K562 (cell line): ENCODE measurements at regions not wholly inside any gene's neighbourhood (a gene's known extent, or its start where the extent isn't known, plus 50 kb on each side); places are given as distances from the start of the nearest gene placed in this dataset.

ENCODE experiments used
- ATAC-seq: fragments of 200-7000 bp; cut with Tn5 transposase; 3 replicates; pipeline ENCODE4 v1.9.1; 2020; ENCODE audit warnings: moderate library complexity
- BruUV-seq: library from RNA; stranded (reverse); fragments of 400-500 nt; replicated peaks from 2 replicates; lab custom pipeline; 2021; lab: Mats Ljungman, UMichigan
- CTCF ChIA-PET: fragments of 300-600 bp; formaldehyde crosslinking; extraction: SDS; loops from one replicate; lab custom pipeline; 2021; ENCODE audit warnings: low intra/inter-chr PET ratio; lab: Yijun Ruan, JAX
- POLR2A ChIA-PET: fragments of 300-600, 350-650 bp; sonication (Branson Sonifier 250); formaldehyde crosslinking; extraction: SDS; loops from one replicate; lab custom pipeline; 2021; ENCODE audit warnings: antibody characterized with exemption, inconsistent platforms; lab: Yijun Ruan, JAX
- DNase-seq, 4 experiments: peaks; one replicate each; pipeline versions ENCODE4 v3.0.0 to v3.0.0-alpha.2; 2011 to 2018; ENCODE audit warnings: low spot score in 3 of 4, mixed read lengths in 3 of 4; ENCODE audit errors: extremely low read depth in 1 of 4
- FAIRE-seq: peaks from 2 replicates; lab custom pipeline; 2011; peaks lifted over from hg19 to GRCh38; lab: Jason Lieb, UNC
- H2AFZ ChIP-seq: 2 replicates; pipeline ENCODE4 v1.6.0; 2011; ENCODE audit warnings: low read depth, low read length, control low read depth, inconsistent platforms
- H3K27ac ChIP-seq: fragments of 200-600 bp; 3 replicates; pipeline ENCODE4 v1.8.0; 2011; ENCODE audit warnings: low read depth, mild to moderate bottlenecking, control low read depth, inconsistent platforms, low read length, moderate library complexity, mixed read lengths; ENCODE audit errors: extremely low read depth
- H3K27me3 ChIP-seq, 2 experiments: fragments of 300-600 bp in 1 of 2; 2 replicates in 1 of 2; 3 replicates in 1 of 2; pipeline versions ENCODE4 v1.6.0 to v1.8.0; 2011; ENCODE audit warnings: inconsistent platforms in 2 of 2, low read length in 2 of 2, mild to moderate bottlenecking in 1 of 2, mixed read lengths in 1 of 2, moderate library complexity in 1 of 2; ENCODE audit not compliant: control insufficient read depth in 2 of 2, insufficient read depth in 2 of 2
- H3K36me3 ChIP-seq: fragments of 300-600 bp; 3 replicates; pipeline ENCODE4 v1.8.0; 2011; ENCODE audit warnings: mild to moderate bottlenecking, low read length, inconsistent platforms; ENCODE audit not compliant: control insufficient read depth, insufficient read depth
- H3K4me1 ChIP-seq, 2 experiments: fragments of 200-600 bp in 1 of 2; replicated peaks in 1 of 2; 2 replicates in 1 of 2; 3 replicates in 1 of 2; pipeline versions ENCODE4 v1.5.1 to v1.8.0; 2011; ENCODE audit warnings: inconsistent platforms in 2 of 2, low read length in 2 of 2, mild to moderate bottlenecking in 1 of 2, mixed read lengths in 1 of 2, moderate library complexity in 1 of 2; ENCODE audit not compliant: control insufficient read depth in 2 of 2, insufficient read depth in 2 of 2
- H3K4me2 ChIP-seq: 2 replicates; pipeline ENCODE4 v1.6.1; 2011; ENCODE audit warnings: low read length, control low read depth, inconsistent platforms, mixed read lengths; ENCODE audit not compliant: insufficient read depth
- H3K4me3 ChIP-seq: fragments of 200-600 bp; sonication (generic), shearing (Covaris generic); 2 replicates; pipeline ENCODE4 v1.5.1; 2016; ENCODE audit warnings: control low read depth, inconsistent platforms
- H3K79me2 ChIP-seq: fragments of 200-600 bp; 3 replicates; pipeline ENCODE4 v1.8.0; 2011; ENCODE audit warnings: low read length, inconsistent platforms; ENCODE audit not compliant: control insufficient read depth, insufficient read depth
- H3K9ac ChIP-seq, 2 experiments: 2 replicates each; pipeline versions ENCODE4 v1.6.0 to v1.6.1; 2011; ENCODE audit warnings: low read depth in 2 of 2, low read length in 2 of 2, control low read depth in 1 of 2, inconsistent platforms in 1 of 2, mild to moderate bottlenecking in 1 of 2, mixed read lengths in 1 of 2; ENCODE audit not compliant: insufficient read depth in 1 of 2
- H3K9me1 ChIP-seq: one replicate; pipeline ENCODE4 v1.6.0; 2011; ENCODE audit warnings: inconsistent platforms, mild to moderate bottlenecking, low read length, moderate library complexity; ENCODE audit not compliant: control insufficient read depth, insufficient read depth
- H3K9me3 ChIP-seq: replicated peaks from 2 replicates; pipeline ENCODE4 v1.5.1; 2011; ENCODE audit warnings: low read depth, low read length, inconsistent platforms; ENCODE audit not compliant: control insufficient read depth, insufficient read depth
- H4K20me1 ChIP-seq: replicated peaks from 2 replicates; pipeline ENCODE4 v1.6.1; 2011; ENCODE audit warnings: low read length, inconsistent platforms, mixed read lengths; ENCODE audit not compliant: control insufficient read depth, insufficient read depth
- CTBP1 ChIP-seq: fragments of 450-650 bp; IDR thresholded peaks from 2 replicates; pipeline ENCODE4 v1.6.1; 2016; ENCODE audit warnings: borderline replicate concordance
- EGR1 ChIP-seq: fragments of 450-650 bp; conservative IDR thresholded peaks from 2 replicates; pipeline ENCODE4 v1.6.1; 2017; ENCODE audit warnings: mild to moderate bottlenecking
- HEY1 ChIP-seq: fragments of 250-450 bp; sonication (Bioruptor Pico); IDR thresholded peaks from 2 replicates; pipeline ENCODE4 v1.5.0; 2020; ENCODE audit warnings: mild to moderate bottlenecking, moderate library complexity, borderline replicate concordance
- RFX1 ChIP-seq: fragments of 450-650 bp; IDR thresholded peaks from 2 replicates; pipeline ENCODE4 v1.6.1; 2016; ENCODE audit warnings: mild to moderate bottlenecking, moderate library complexity
- SPI1 ChIP-seq: IDR thresholded peaks from 2 replicates; pipeline ENCODE4 v1.6.1; 2011; ENCODE audit warnings: low read depth, low read length, control low read depth, borderline replicate concordance
- ZNF197 ChIP-seq: fragments of 200-800 bp; sonication (Bioruptor generic); IDR thresholded peaks from 2 replicates; pipeline ENCODE4 v1.6.1; 2016; ENCODE audit warnings: low read depth, missing genetic modification characterization, missing compliant biosample characterization
- ZNF766 ChIP-seq: fragments of 200-800 bp; sonication (Bioruptor generic); conservative IDR thresholded peaks from 2 replicates; pipeline ENCODE4 v1.6.1; 2016; ENCODE audit warnings: missing genetic modification characterization, missing compliant biosample characterization
- ZNF79 ChIP-seq: fragments of 250-450 bp; sonication (Bioruptor Pico); IDR thresholded peaks from 2 replicates; pipeline ENCODE4 v1.4.0; 2020; ENCODE audit warnings: low read depth, mild to moderate bottlenecking, moderate library complexity
- WGBS: fragments of 100-300 bp; shearing (Covaris generic); methylation state at CpG from one replicate; pipeline ENCODE4 v1.1.6; 2016; ENCODE audit warnings: low coverage, mixed read lengths; ENCODE audit not compliant: insufficient coverage; ENCODE audit errors: missing lambda C conversion rate; 5-methylcytosine and 5-hydroxymethylcytosine counted together
- in situ Hi-C: fragments of 300-500 bp; cut with MboI; formaldehyde crosslinking; loops from 4 replicates; pipeline ENCODE4 v1.15.0; 2018; ENCODE audit warnings: inconsistent platforms, mixed read lengths
- intact Hi-C: fragments of 100-400 bp; cut with micrococcal nuclease; formaldehyde crosslinking; loops from 2 replicates; pipeline ENCODE4 v1.14.2; 2022
- TF ChIP-seq, protein P1 (sequence below): fragments of 250-450 bp; sonication (Bioruptor Pico); IDR thresholded peaks from 2 replicates; pipeline ENCODE4 v1.4.0; 2020

DNA sequence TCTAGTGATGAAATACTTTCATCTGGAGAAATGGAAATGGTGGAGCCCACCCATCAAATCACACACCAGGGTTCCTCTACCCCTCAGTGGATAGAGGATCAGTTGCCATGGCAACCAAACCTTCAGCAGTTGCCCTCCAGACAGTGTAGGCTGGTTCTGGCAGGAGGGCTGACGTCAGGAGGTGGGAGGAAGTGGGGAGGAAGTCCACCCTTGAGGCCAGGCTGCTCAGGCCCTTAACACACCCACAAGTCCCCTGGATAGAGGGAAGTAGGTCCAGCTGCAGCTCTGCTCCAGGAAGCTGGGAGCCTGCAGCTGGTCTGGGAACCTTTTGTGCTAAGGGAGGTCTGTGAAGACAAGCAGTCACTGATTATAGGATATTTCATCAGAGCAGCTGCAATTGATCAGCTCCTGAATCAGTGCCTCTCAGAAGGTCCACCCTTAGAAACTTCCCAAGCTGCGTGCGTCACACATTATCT lies 186.6 kb downstream of the MTX2 start:
- H3K4me1 ChIP-seq = no peaks in the 10 kb centered on the region
- FAIRE-seq (no peak), DNase-seq (peak in 2 of 4 experiments; percentile 16 to 17), ATAC-seq (no peak; the same call in 2 of the 3 replicates)
- POLR2A ChIA-PET = interaction anchor here (1.0 to 2.4 kb wide), 4 partner anchors 9 to 316 kb away, joined by 3 to 7 read pairs (median 4); no protein-coding TSS in a partner anchor
- CTCF ChIA-PET = interaction anchor here (3.1 kb wide), 1 partner anchor 316 kb away, joined by 25 read pairs; no protein-coding TSS in a partner anchor
- intact Hi-C loops = loop anchor here (1.0 to 5.0 kb wide), 4 partner anchors 99 to 329 kb away; no protein-coding TSS in a partner anchor
- peaks cover 7% of the 10 kb centered on the region; the same call in 1 of the 2 replicates for H4K20me1 ChIP-seq
- in situ Hi-C loops = loop anchor here (5.0 kb wide), 1 partner anchor 314 kb away; no protein-coding TSS in a partner anchor
- no peaks in the 10 kb centered on the region for H3K79me2 ChIP-seq
- WGBS = 0% methylated on average over 3 of the region's 3 CpGs
- H3K9me3 ChIP-seq = no peaks in the 10 kb centered on the region
- peaks cover 0 to 3% of the 10 kb centered on the region in 2 experiments; a peak in 2 of 5 replicates for H3K27me3 ChIP-seq
- H3K9me1 ChIP-seq = no peaks in the 10 kb centered on the region
- no peak overlapping the region for H3K4me3 ChIP-seq
- H3K27ac ChIP-seq = no peak overlapping the region
- no TSS peak for BruUV-seq
- TF ChIP-seq SPI1 (0 out of 2 replicates have a peak, but pooled peaks have one; percentile 9), HEY1 (CRISPR knock-in tag) (no peak), RFX1 (peak; percentile 85)
- H2AFZ ChIP-seq = no peak overlapping the region
- H3K9ac ChIP-seq = no peak overlapping the region
- H3K36me3 ChIP-seq = no peaks in the 10 kb centered on the region
- no peak overlapping the region for H3K4me2 ChIP-seq

- peaks cover 7% of the 10 kb centered on the region; the same call in 1 of the 2 replicates for H4K20me1 ChIP-seq
- H3K9me1 ChIP-seq = no peaks in the 10 kb centered on the region
- ChIA-PET POLR2A (no interaction called here), CTCF (no interaction called here)
- no peak overlapping the region for H3K4me3 ChIP-seq
- DNase-seq (no peak), FAIRE-seq (no peak), ATAC-seq (no peak)
- H3K4me1 ChIP-seq = no peaks in the 10 kb centered on the region
- WGBS = 0% methylated on average over 1 of the region's 1 CpG
- intact Hi-C loops = loop anchor here (2.0 to 5.0 kb wide), 2 partner anchors 97 to 195 kb away; no protein-coding TSS in a partner anchor
- no peak overlapping the region for H3K9ac ChIP-seq
- no peaks in the 10 kb centered on the region for H3K79me2 ChIP-seq
- in situ Hi-C loops = loop anchor here (5.0 kb wide), 1 partner anchor 315 kb away; no protein-coding TSS in a partner anchor
- no peak overlapping the region for H2AFZ ChIP-seq
- no peak overlapping the region for H3K4me2 ChIP-seq
- peaks cover 0 to 3% of the 10 kb centered on the region in 2 experiments; a peak in 3 of 5 replicates for H3K27me3 ChIP-seq
- no peaks in the 10 kb centered on the region for H3K36me3 ChIP-seq
- BruUV-seq = no TSS peak
- no peak overlapping the region for H3K27ac ChIP-seq
- H3K9me3 ChIP-seq = no peaks in the 10 kb centered on the region
- TF ChIP-seq ZNF79 (CRISPR knock-in tag) (no peak), CTBP1 (no peak), ZNF197 (CRISPR knock-in tag) (no peak), ZNF766 (CRISPR knock-in tag) (no peak), EGR1 (no peak)
- TF ChIP-seq, protein P1, sequence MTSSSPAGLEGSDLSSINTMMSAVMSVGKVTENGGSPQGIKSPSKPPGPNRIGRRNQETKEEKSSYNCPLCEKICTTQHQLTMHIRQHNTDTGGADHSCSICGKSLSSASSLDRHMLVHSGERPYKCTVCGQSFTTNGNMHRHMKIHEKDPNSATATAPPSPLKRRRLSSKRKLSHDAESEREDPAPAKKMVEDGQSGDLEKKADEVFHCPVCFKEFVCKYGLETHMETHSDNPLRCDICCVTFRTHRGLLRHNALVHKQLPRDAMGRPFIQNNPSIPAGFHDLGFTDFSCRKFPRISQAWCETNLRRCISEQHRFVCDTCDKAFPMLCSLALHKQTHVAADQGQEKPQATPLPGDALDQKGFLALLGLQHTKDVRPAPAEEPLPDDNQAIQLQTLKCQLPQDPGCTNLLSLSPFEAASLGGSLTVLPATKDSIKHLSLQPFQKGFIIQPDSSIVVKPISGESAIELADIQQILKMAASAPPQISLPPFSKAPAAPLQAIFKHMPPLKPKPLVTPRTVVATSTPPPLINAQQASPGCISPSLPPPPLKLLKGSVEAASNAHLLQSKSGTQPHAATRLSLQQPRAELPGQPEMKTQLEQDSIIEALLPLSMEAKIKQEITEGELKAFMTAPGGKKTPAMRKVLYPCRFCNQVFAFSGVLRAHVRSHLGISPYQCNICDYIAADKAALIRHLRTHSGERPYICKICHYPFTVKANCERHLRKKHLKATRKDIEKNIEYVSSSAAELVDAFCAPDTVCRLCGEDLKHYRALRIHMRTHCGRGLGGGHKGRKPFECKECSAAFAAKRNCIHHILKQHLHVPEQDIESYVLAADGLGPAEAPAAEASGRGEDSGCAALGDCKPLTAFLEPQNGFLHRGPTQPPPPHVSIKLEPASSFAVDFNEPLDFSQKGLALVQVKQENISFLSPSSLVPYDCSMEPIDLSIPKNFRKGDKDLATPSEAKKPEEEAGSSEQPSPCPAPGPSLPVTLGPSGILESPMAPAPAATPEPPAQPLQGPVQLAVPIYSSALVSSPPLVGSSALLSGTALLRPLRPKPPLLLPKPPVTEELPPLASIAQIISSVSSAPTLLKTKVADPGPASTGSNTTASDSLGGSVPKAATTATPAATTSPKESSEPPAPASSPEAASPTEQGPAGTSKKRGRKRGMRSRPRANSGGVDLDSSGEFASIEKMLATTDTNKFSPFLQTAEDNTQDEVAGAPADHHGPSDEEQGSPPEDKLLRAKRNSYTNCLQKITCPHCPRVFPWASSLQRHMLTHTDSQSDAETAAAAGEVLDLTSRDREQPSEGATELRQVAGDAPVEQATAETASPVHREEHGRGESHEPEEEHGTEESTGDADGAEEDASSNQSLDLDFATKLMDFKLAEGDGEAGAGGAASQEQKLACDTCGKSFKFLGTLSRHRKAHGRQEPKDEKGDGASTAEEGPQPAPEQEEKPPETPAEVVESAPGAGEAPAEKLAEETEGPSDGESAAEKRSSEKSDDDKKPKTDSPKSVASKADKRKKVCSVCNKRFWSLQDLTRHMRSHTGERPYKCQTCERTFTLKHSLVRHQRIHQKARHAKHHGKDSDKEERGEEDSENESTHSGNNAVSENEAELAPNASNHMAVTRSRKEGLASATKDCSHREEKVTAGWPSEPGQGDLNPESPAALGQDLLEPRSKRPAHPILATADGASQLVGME (CRISPR knock-in tag) = no peak
These were observed 188.2 kb downstream of the MTX2 start for GRCh38 chr2:176457481-176457880.
